VCaP (cell line): ENCODE measurements at regions not wholly inside any gene's neighbourhood (a gene's known extent, or its start where the extent isn't known, plus 50 kb on each side); places are given as distances from the start of the nearest gene placed in this dataset.

Source experiments
- H3K27ac ChIP-seq: fragments of 450-650 bp; 2 replicates; pipeline ENCODE4 v1.5.1; 2017
- TF ChIP-seq, protein P1 (sequence below): fragments of 450-650 bp; conservative IDR thresholded peaks from 2 replicates; pipeline ENCODE4 v1.5.1; 2017; ENCODE audit warnings: mild to moderate bottlenecking, moderate library complexity

GRCh38 chr3:83843716-83844115, 1115.1 kb upstream of the CADM2 start:
- TF ChIP-seq, protein P1, sequence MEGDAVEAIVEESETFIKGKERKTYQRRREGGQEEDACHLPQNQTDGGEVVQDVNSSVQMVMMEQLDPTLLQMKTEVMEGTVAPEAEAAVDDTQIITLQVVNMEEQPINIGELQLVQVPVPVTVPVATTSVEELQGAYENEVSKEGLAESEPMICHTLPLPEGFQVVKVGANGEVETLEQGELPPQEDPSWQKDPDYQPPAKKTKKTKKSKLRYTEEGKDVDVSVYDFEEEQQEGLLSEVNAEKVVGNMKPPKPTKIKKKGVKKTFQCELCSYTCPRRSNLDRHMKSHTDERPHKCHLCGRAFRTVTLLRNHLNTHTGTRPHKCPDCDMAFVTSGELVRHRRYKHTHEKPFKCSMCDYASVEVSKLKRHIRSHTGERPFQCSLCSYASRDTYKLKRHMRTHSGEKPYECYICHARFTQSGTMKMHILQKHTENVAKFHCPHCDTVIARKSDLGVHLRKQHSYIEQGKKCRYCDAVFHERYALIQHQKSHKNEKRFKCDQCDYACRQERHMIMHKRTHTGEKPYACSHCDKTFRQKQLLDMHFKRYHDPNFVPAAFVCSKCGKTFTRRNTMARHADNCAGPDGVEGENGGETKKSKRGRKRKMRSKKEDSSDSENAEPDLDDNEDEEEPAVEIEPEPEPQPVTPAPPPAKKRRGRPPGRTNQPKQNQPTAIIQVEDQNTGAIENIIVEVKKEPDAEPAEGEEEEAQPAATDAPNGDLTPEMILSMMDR: no peak
- no peak overlapping the region for H3K27ac ChIP-seq

DNA sequence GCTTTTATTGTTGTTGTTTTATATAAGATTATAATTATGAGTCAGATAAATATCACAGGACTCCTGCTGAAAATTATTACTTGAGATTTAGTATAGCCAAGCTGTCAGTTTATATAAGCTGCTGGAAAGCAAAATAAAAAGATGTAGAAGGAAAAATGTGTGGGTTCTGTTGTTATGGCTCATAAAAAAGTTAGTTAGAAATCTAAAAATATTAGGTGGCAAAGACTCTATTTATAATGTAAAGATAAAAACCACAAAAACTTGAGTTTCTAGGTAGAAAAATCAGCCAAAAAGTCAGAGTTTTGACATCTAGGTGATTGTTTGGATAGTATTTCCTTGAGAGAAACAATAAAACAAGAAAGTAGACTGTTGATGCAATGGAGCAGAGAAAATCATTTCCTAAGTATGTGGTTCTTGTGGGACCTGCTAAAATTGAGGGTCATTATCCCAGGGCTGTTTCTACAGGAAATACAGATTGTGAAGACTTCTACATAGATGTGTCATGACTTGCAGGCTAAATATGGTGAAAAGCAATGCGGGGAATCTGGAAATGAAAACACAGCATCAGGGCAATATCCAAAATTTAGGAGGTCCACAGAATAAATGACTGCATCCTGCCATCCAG, 1109.6 kb upstream of the CADM2 start:
- no peak overlapping the region for H3K27ac ChIP-seq
- TF ChIP-seq, protein P1: no peak

DNA sequence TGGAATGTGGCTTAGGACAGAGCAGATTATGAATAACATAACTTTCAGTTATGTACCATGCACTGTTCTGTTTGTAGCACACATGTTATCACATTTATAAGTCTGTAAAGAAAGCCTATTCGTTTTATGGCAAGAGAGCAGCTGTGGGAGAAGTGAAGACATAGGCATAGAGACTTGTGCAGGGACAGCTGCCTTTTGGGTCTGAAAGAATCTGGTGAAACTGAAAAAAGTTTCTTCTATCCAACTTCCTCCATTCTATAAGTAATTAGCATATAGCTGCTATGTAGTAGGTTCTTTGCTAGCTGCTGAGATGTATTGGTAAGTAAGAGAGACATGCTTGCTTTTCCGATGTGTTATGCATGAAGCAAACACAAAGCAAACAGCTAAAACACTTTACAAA, 1095.4 kb upstream of the CADM2 start:
- TF ChIP-seq, protein P1: no peak
- H3K27ac ChIP-seq: no peak overlapping the region

- TF ChIP-seq, protein P1: no peak
- no peak overlapping the region for H3K27ac ChIP-seq
These were observed 1089.8 kb upstream of the CADM2 start for GRCh38 chr3:83868909-83869567.

- H3K27ac ChIP-seq: no peak overlapping the region
- TF ChIP-seq, protein P1: no peak
These were observed 1085.2 kb upstream of the CADM2 start for GRCh38 chr3:83873550-83873949.

GRCh38 chr3:83877910-83878309, 1080.9 kb upstream of the CADM2 start:
- TF ChIP-seq, protein P1: no peak
- H3K27ac ChIP-seq: no peak overlapping the region

DNA sequence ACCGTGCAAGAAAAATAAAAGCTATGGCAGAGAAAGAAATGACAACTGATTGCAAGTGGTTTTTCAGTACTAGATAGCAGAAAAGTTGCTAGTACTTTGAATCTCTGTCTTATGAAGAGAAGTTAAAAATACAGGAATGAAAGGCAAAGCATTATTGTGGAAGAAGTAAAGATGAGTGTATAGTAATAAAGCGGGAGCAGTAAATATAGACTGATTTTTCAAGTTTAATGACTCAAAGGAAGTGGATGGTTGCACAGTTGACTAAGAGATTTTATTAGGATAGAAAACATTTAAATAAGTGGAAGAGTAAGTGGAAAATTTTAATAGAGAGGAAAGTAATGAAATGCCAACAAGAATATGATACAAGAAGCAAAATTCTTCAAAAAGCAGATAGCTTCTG, 1076.1 kb upstream of the CADM2 start:
- no peak overlapping the region for H3K27ac ChIP-seq
- TF ChIP-seq, protein P1: no peak
